ENCODE measurements at regions not wholly inside any gene's neighbourhood (a gene's known extent, or its start where the extent isn't known, plus 50 kb on each side); places are given as distances from the start of the nearest gene placed in this dataset.

GRCh38 chr2:9076755-9077154 is 73.3 kb upstream of the MBOAT2 start:
- TF ChIP-seq SPI1 (IDR thresholded peaks at IDR 0.05; ENCODE audit: low read depth, low read length) (no peak), TAF1 (IDR thresholded peaks at IDR 0.05; ENCODE audit: low read depth, low read length) (no peak), POLR2AphosphoS5 (IDR thresholded peaks at IDR 0.05; ENCODE audit: low read depth, low read length) (no peak), PAX5 (IDR thresholded peaks at IDR 0.05; ENCODE audit: insufficient read depth, low read length, severe bottlenecking) (no peak), POU2F2 (IDR thresholded peaks at IDR 0.05; ENCODE audit: low read depth, low read length) (no peak), POLR2A (IDR thresholded peaks at IDR 0.05; ENCODE audit: low read depth, low read length) (no peak)
- FAIRE-seq (no peak), DNase-seq (ENCODE audit: insufficient read length, low spot score) (no peak)

- FAIRE-seq (no peak), DNase-seq (ENCODE audit: insufficient read length, low spot score) (no peak)
- TF ChIP-seq PAX5 (IDR thresholded peaks at IDR 0.05; ENCODE audit: insufficient read depth, low read length, severe bottlenecking) (no peak), POU2F2 (IDR thresholded peaks at IDR 0.05; ENCODE audit: low read depth, low read length) (no peak), TAF1 (IDR thresholded peaks at IDR 0.05; ENCODE audit: low read depth, low read length) (no peak)
These were observed 72.7 kb upstream of the MBOAT2 start for GRCh38 chr2:9076210-9076609.

GRCh38 chr2:9074930-9075329 is 71.4 kb upstream of the MBOAT2 start:
- no peak for DNase-seq (ENCODE audit: insufficient read length, low spot score)
- FAIRE-seq: no peak
- TF ChIP-seq POLR2AphosphoS5 (IDR thresholded peaks at IDR 0.05; ENCODE audit: low read depth, low read length) (no peak), SPI1 (IDR thresholded peaks at IDR 0.05; ENCODE audit: low read depth, low read length) (no peak), POU2F2 (IDR thresholded peaks at IDR 0.05; ENCODE audit: low read depth, low read length) (no peak)

GRCh38 chr2:9071584-9072124 is 68.2 kb upstream of the MBOAT2 start:
- DNase-seq (ENCODE audit: insufficient read length, low spot score): no peak
- no peak for FAIRE-seq
- TF ChIP-seq SPI1 (IDR thresholded peaks at IDR 0.05; ENCODE audit: low read depth, low read length) (no peak), POLR2AphosphoS5 (IDR thresholded peaks at IDR 0.05; ENCODE audit: low read depth, low read length) (no peak), TAF1 (IDR thresholded peaks at IDR 0.05; ENCODE audit: low read depth, low read length) (no peak), PAX5 (IDR thresholded peaks at IDR 0.05; ENCODE audit: insufficient read depth, low read length, severe bottlenecking) (no peak), POU2F2 (IDR thresholded peaks at IDR 0.05; ENCODE audit: low read depth, low read length) (no peak), POLR2A (IDR thresholded peaks at IDR 0.05; ENCODE audit: low read depth, low read length) (no peak)

GRCh38 chr2:9071032-9071431 is 67.5 kb upstream of the MBOAT2 start:
- TF ChIP-seq PAX5 (IDR thresholded peaks at IDR 0.05; ENCODE audit: insufficient read depth, low read length, severe bottlenecking) (no peak), POLR2AphosphoS5 (IDR thresholded peaks at IDR 0.05; ENCODE audit: low read depth, low read length) (no peak), SPI1 (IDR thresholded peaks at IDR 0.05; ENCODE audit: low read depth, low read length) (no peak), POU2F2 (IDR thresholded peaks at IDR 0.05; ENCODE audit: low read depth, low read length) (no peak), POLR2A (IDR thresholded peaks at IDR 0.05; ENCODE audit: low read depth, low read length) (no peak), TAF1 (IDR thresholded peaks at IDR 0.05; ENCODE audit: low read depth, low read length) (no peak)
- FAIRE-seq: no peak
- DNase-seq (ENCODE audit: insufficient read length, low spot score): no peak

GRCh38 chr2:9069543-9069942 is 66.1 kb upstream of the MBOAT2 start:
- TF ChIP-seq TAF1 (IDR thresholded peaks at IDR 0.05; ENCODE audit: low read depth, low read length): no peak
- TF ChIP-seq POLR2A (IDR thresholded peaks at IDR 0.05; ENCODE audit: low read depth, low read length): no peak
- no peak for TF ChIP-seq PAX5 (IDR thresholded peaks at IDR 0.05; ENCODE audit: insufficient read depth, low read length, severe bottlenecking)
- no peak for TF ChIP-seq POU2F2 (IDR thresholded peaks at IDR 0.05; ENCODE audit: low read depth, low read length)
- no peak for TF ChIP-seq SPI1 (IDR thresholded peaks at IDR 0.05; ENCODE audit: low read depth, low read length)
- no peak for TF ChIP-seq POLR2AphosphoS5 (IDR thresholded peaks at IDR 0.05; ENCODE audit: low read depth, low read length)
- no peak for DNase-seq (ENCODE audit: insufficient read length, low spot score)
- no peak for FAIRE-seq

GRCh38 chr2:9065901-9066300 is 62.4 kb upstream of the MBOAT2 start:
- TF ChIP-seq SPI1 (IDR thresholded peaks at IDR 0.05; ENCODE audit: low read depth, low read length) (no peak), TAF1 (IDR thresholded peaks at IDR 0.05; ENCODE audit: low read depth, low read length) (no peak), POLR2A (IDR thresholded peaks at IDR 0.05; ENCODE audit: low read depth, low read length) (no peak), POU2F2 (IDR thresholded peaks at IDR 0.05; ENCODE audit: low read depth, low read length) (no peak), PAX5 (IDR thresholded peaks at IDR 0.05; ENCODE audit: insufficient read depth, low read length, severe bottlenecking) (no peak), POLR2AphosphoS5 (IDR thresholded peaks at IDR 0.05; ENCODE audit: low read depth, low read length) (no peak)
- DNase-seq (ENCODE audit: insufficient read length, low spot score) (no peak), FAIRE-seq (no peak)

- DNase-seq (ENCODE audit: insufficient read length, low spot score) (no peak), FAIRE-seq (no peak)
- TF ChIP-seq SPI1 (IDR thresholded peaks at IDR 0.05; ENCODE audit: low read depth, low read length) (no peak), POLR2A (IDR thresholded peaks at IDR 0.05; ENCODE audit: low read depth, low read length) (no peak), POLR2AphosphoS5 (IDR thresholded peaks at IDR 0.05; ENCODE audit: low read depth, low read length) (no peak), TAF1 (IDR thresholded peaks at IDR 0.05; ENCODE audit: low read depth, low read length) (no peak), POU2F2 (IDR thresholded peaks at IDR 0.05; ENCODE audit: low read depth, low read length) (no peak), PAX5 (IDR thresholded peaks at IDR 0.05; ENCODE audit: insufficient read depth, low read length, severe bottlenecking) (no peak)
These were observed 59.6 kb upstream of the MBOAT2 start for GRCh38 chr2:9063023-9063606.

- FAIRE-seq (no peak), DNase-seq (ENCODE audit: insufficient read length, low spot score) (no peak)
- TF ChIP-seq POU2F2 (IDR thresholded peaks at IDR 0.05; ENCODE audit: low read depth, low read length): no peak
- TF ChIP-seq TAF1 (IDR thresholded peaks at IDR 0.05; ENCODE audit: low read depth, low read length): no peak
- TF ChIP-seq SPI1 (IDR thresholded peaks at IDR 0.05; ENCODE audit: low read depth, low read length): no peak
- no peak for TF ChIP-seq POLR2AphosphoS5 (IDR thresholded peaks at IDR 0.05; ENCODE audit: low read depth, low read length)
These were observed 57.3 kb upstream of the MBOAT2 start for GRCh38 chr2:9060819-9061218.
